Endothelial cell of umbilical vein (primary cell): ENCODE measurements at regions not wholly inside any gene's neighbourhood (a gene's known extent, or its start where the extent isn't known, plus 50 kb on each side); places are given as distances from the start of the nearest gene placed in this dataset.
"Not testable (repeated sequence)": the region's sequence is repeated elsewhere in the genome, so short reads cannot be mapped to it uniquely, and the experiment has no call there.

Source experiments
- BruUV-seq: library from RNA; stranded (reverse); fragments of 400-500 nt; replicated peaks from 2 replicates; lab custom pipeline; 2021; lab: Mats Ljungman, UMichigan
- CTCF ChIA-PET: fragments of 300-600, 350-600 bp; sonication (Branson Sonifier 250); formaldehyde crosslinking; loops from one replicate; lab custom pipeline; 2021; ENCODE audit warnings: antibody characterized with exemption, inconsistent platforms; lab: Charles Lee
- POLR2A ChIA-PET: fragments of 300-600, 350-600 bp; sonication (Branson Sonifier 250); formaldehyde crosslinking; loops from one replicate; lab custom pipeline; 2021; ENCODE audit warnings: antibody characterized with exemption, inconsistent platforms; lab: Charles Lee
- DNase-seq: peaks from one replicate; pipeline ENCODE4 v3.0.0-alpha.2; 2011; ENCODE audit warnings: low read depth, low spot score
- FAIRE-seq: peaks from 2 replicates; lab custom pipeline; 2011; peaks lifted over from hg19 to GRCh38; lab: Jason Lieb, UNC
- H2AFZ ChIP-seq: 2 replicates; pipeline ENCODE4 v1.6.0; 2012; ENCODE audit warnings: low read depth, low read length, control low read depth, inconsistent platforms
- H3K27ac ChIP-seq: 2 replicates; pipeline ENCODE4 v1.5.1; 2011; ENCODE audit warnings: low read depth, mild to moderate bottlenecking, control low read depth, low read length, moderate library complexity; ENCODE audit not compliant: insufficient read depth
- H3K27me3 ChIP-seq, 2 experiments: 2 replicates each; pipeline versions ENCODE4 v1.6.0 to v1.6.1; 2011; ENCODE audit warnings: low read length in 2 of 2, mixed read lengths in 1 of 2; ENCODE audit not compliant: control insufficient read depth in 2 of 2, insufficient read depth in 2 of 2
- H3K36me3 ChIP-seq, 2 experiments: 2 replicates in 1 of 2; 3 replicates in 1 of 2; pipeline ENCODE4 v1.5.1; 2011; ENCODE audit warnings: low read length in 2 of 2, mild to moderate bottlenecking in 1 of 2, moderate library complexity in 1 of 2; ENCODE audit not compliant: control insufficient read depth in 2 of 2, insufficient read depth in 2 of 2; ENCODE audit errors: extremely low read depth in 1 of 2
- H3K4me1 ChIP-seq: 3 replicates; pipeline ENCODE4 v1.5.1; 2011; ENCODE audit warnings: mild to moderate bottlenecking, low read length; ENCODE audit not compliant: control insufficient read depth, insufficient read depth; ENCODE audit errors: extremely low read depth
- H3K4me2 ChIP-seq: 2 replicates; pipeline ENCODE4 v1.6.1; 2011; ENCODE audit warnings: low read length, control low read depth, mixed read lengths; ENCODE audit not compliant: insufficient read depth
- H3K4me3 ChIP-seq, 3 experiments: fragments of 200-600 bp in 1 of 3; sonication (generic), shearing (Covaris generic) in 1 of 3; replicated peaks in 1 of 3; 2 replicates each; pipeline ENCODE4 v1.5.1; 2011 to 2016; ENCODE audit warnings: control low read depth in 3 of 3, low read length in 3 of 3, mild to moderate bottlenecking in 2 of 3, inconsistent platforms in 1 of 3, low read depth in 1 of 3, moderate library complexity in 1 of 3; ENCODE audit not compliant: insufficient read depth in 1 of 3
- H3K79me2 ChIP-seq: 2 replicates; pipeline ENCODE4 v1.6.0; 2012; ENCODE audit warnings: low read length, inconsistent platforms; ENCODE audit not compliant: control insufficient read depth, insufficient read depth
- H3K9ac ChIP-seq: replicated peaks from 2 replicates; pipeline ENCODE3; 2011; ENCODE audit warnings: low read length, control low read depth; ENCODE audit not compliant: insufficient read depth; ENCODE audit errors: extremely low read depth
- H3K9me1 ChIP-seq: replicated peaks from 3 replicates; pipeline ENCODE4 v1.6.0; 2011; ENCODE audit warnings: mild to moderate bottlenecking, low read length; ENCODE audit not compliant: control insufficient read depth, insufficient read depth; ENCODE audit errors: extremely low read depth
- H3K9me3 ChIP-seq: replicated peaks from 2 replicates; pipeline ENCODE4 v1.5.1; 2012; ENCODE audit warnings: low read length, inconsistent platforms; ENCODE audit not compliant: control insufficient read depth, insufficient read depth
- H4K20me1 ChIP-seq: replicated peaks from 2 replicates; pipeline ENCODE3; 2011; ENCODE audit warnings: mild to moderate bottlenecking, low read length; ENCODE audit not compliant: control insufficient read depth, insufficient read depth; ENCODE audit errors: extremely low read depth
- EZH2 ChIP-seq: IDR thresholded peaks from 2 replicates; pipeline ENCODE4 v1.6.1; 2012; ENCODE audit warnings: borderline replicate concordance, low read depth, mild to moderate bottlenecking, moderate library complexity, low read length, inconsistent platforms; ENCODE audit not compliant: severe bottlenecking
- FOS ChIP-seq: IDR thresholded peaks from 2 replicates; pipeline ENCODE4 v1.6.1; 2011; ENCODE audit warnings: mild to moderate bottlenecking, low read length, moderate library complexity, borderline replicate concordance; ENCODE audit not compliant: insufficient read depth
- GATA2 ChIP-seq: IDR thresholded peaks from 2 replicates; pipeline ENCODE4 v1.7.0; 2011; ENCODE audit warnings: low read depth, mild to moderate bottlenecking, moderate library complexity, mixed read lengths, low read length; ENCODE audit not compliant: insufficient read length, insufficient read depth
- JUN ChIP-seq: IDR thresholded peaks from 2 replicates; pipeline ENCODE4 v1.6.1; 2011; ENCODE audit warnings: borderline replicate concordance, low read depth; ENCODE audit not compliant: insufficient read length, insufficient read depth
- MYC ChIP-seq: IDR thresholded peaks from one replicate; pipeline ENCODE4 v1.6.1; 2011; ENCODE audit warnings: mild to moderate bottlenecking, low read depth, low read length
- POLR2A ChIP-seq: IDR thresholded peaks from 2 replicates; pipeline ENCODE4 v1.6.1; 2012; ENCODE audit warnings: low read depth, mild to moderate bottlenecking, control low read depth, low read length
- POLR2AphosphoS5 ChIP-seq: IDR thresholded peaks from 2 replicates; pipeline ENCODE4 v1.6.1; 2012; ENCODE audit warnings: low read depth, mild to moderate bottlenecking, control low read depth, low read length, moderate library complexity; ENCODE audit not compliant: insufficient read depth
- dilution Hi-C: fragments of 300-500 bp; cut with MboI; formaldehyde crosslinking; loops from one replicate; pipeline ENCODE4 v1.15.0; 2019; ENCODE audit warnings: low sequenced_read_pairs; ENCODE audit not compliant: extremely low pct_ligation_motif_present
- intact Hi-C: fragments of 100-400 bp; cut with micrococcal nuclease; formaldehyde crosslinking; loops from one replicate; pipeline ENCODE4 v1.10.0; 2022
- TF ChIP-seq, protein P1 (sequence below), 2 donors: IDR thresholded peaks; 1 replicate in 1 of 2; 2 replicates in 1 of 2; pipeline ENCODE4 v1.5.1; 2011; ENCODE audit warnings: low read length in 2 of 2, mild to moderate bottlenecking in 2 of 2, moderate library complexity in 2 of 2, control low read depth in 1 of 2, inconsistent platforms in 1 of 2, low read depth in 1 of 2; ENCODE audit not compliant: insufficient read depth in 1 of 2; ENCODE audit errors: extremely low read depth in 1 of 2
- TF ChIP-seq, protein P2 (sequence below): IDR thresholded peaks from 2 replicates; pipeline ENCODE4 v1.6.1; 2011; ENCODE audit not compliant: insufficient read depth, insufficient read length

DNA sequence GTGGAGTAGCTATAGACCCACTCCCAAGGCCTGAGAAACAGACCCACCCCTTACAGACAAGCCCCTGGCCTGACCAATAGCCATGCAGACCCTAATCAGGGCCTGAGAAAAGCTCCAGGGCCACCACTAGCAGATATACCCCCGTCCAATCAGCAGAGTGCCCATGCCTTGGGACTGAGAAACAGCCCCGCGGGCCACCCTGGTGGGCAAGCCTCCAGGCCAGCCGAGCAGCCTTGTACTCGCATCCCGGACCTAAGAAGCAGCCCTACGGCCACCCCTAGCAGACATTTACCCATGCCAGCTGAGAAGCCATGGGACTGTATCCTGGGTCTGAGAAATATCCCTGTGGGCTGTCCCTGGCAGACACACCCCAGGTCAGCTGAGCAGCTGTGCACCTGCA is 436.5 kb downstream of the SMARCA1 start:
- Histone ChIP-seq H3K9me3 (no peaks in the 10 kb centered on the region), H3K9ac (no peak overlapping the region), H3K27me3 (no peaks in the 10 kb centered on the region), H3K36me3 (no peaks in the 10 kb centered on the region), H3K4me2 (no peak overlapping the region), H3K4me1 (no peaks in the 10 kb centered on the region), H3K4me3 (no peak overlapping the region), H2AFZ (no peak overlapping the region), H3K79me2 (no peaks in the 10 kb centered on the region), H3K9me1 (no peaks in the 10 kb centered on the region), H3K27ac (no peak overlapping the region), H4K20me1 (no peaks in the 10 kb centered on the region)
- dilution Hi-C loops (no loop called here), intact Hi-C loops (no loop called here)
- CTCF ChIA-PET = no interaction called here
- FAIRE-seq (no peak), DNase-seq (no peak)
- TF ChIP-seq, protein P1, sequence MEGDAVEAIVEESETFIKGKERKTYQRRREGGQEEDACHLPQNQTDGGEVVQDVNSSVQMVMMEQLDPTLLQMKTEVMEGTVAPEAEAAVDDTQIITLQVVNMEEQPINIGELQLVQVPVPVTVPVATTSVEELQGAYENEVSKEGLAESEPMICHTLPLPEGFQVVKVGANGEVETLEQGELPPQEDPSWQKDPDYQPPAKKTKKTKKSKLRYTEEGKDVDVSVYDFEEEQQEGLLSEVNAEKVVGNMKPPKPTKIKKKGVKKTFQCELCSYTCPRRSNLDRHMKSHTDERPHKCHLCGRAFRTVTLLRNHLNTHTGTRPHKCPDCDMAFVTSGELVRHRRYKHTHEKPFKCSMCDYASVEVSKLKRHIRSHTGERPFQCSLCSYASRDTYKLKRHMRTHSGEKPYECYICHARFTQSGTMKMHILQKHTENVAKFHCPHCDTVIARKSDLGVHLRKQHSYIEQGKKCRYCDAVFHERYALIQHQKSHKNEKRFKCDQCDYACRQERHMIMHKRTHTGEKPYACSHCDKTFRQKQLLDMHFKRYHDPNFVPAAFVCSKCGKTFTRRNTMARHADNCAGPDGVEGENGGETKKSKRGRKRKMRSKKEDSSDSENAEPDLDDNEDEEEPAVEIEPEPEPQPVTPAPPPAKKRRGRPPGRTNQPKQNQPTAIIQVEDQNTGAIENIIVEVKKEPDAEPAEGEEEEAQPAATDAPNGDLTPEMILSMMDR (IDR thresholded peaks at IDR 0.05; ENCODE audit: extremely low read depth in 1 of 2, insufficient read depth in 1 of 2, low read depth in 1 of 2, low read length in 2 of 2) = no peak
- TF ChIP-seq GATA2 (no peak), EZH2 (no peak), MYC (no peak), JUN (no peak), POLR2A (no peak), FOS (no peak), POLR2AphosphoS5 (no peak)
- TF ChIP-seq, protein P2, sequence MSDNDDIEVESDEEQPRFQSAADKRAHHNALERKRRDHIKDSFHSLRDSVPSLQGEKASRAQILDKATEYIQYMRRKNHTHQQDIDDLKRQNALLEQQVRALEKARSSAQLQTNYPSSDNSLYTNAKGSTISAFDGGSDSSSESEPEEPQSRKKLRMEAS = no peak
- POLR2A ChIA-PET = no interaction called here
- BruUV-seq = no TSS peak

DNA sequence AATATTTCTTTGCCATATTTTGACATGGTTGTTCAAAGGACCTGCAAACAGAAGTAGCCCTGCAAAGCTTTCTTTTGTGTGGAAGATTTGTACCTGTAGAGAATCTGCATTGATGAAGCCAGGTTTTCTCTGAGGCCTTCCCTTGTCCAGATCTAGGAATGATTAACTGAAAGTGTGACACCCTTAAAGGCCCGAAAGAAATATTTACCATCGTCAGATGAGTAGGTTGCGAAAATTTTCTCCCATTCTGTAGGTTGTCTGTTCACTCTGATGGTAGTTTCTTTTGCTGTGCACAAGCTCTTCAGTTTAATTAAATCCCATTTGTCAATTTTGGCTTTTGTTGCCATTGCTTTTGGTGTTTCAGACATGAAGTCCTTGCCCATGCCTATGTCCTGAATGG is 439.0 kb downstream of the SMARCA1 start:
- H2AFZ ChIP-seq, FAIRE-seq, H3K36me3 ChIP-seq, H4K20me1 ChIP-seq, H3K4me3 ChIP-seq, intact Hi-C loops, BruUV-seq, dilution Hi-C loops, H3K27me3 ChIP-seq, H3K9ac ChIP-seq, CTCF ChIA-PET, H3K27ac ChIP-seq, POLR2A ChIA-PET, DNase-seq, H3K9me3 ChIP-seq, H3K4me1 ChIP-seq, H3K4me2 ChIP-seq, H3K79me2 ChIP-seq, H3K9me1 ChIP-seq: not testable (repeated sequence)
